Smooth muscle cell (in vitro differentiated cells): ENCODE measurements at regions not wholly inside any gene's neighbourhood (a gene's known extent, or its start where the extent isn't known, plus 50 kb on each side); places are given as distances from the start of the nearest gene placed in this dataset.

ENCODE experiments used
- DNase-seq: peaks from one replicate; lab custom pipeline; 2025; ENCODE audit not compliant: unreplicated experiment; lab: John Stamatoyannopoulos, UW
- H2AFZ ChIP-seq: fragments of 200-600 bp; sonication (generic); 2 replicates; pipeline ENCODE4 v1.6.0; 2016; ENCODE audit warnings: antibody characterized with exemption, low read depth, mild to moderate bottlenecking
- H3F3A ChIP-seq: fragments of 200-600 bp; sonication (generic); 2 replicates; pipeline ENCODE4 v1.6.0; 2017; ENCODE audit warnings: antibody characterized with exemption, low read depth
- H3K27ac ChIP-seq: fragments of 200-600 bp; sonication (generic); 2 replicates; pipeline ENCODE4 v1.5.1; 2016; ENCODE audit warnings: low read depth, mild to moderate bottlenecking
- H3K27me3 ChIP-seq: fragments of 200-600 bp; sonication (generic); 2 replicates; pipeline ENCODE4 v1.6.1; 2016; ENCODE audit warnings: low read depth, mild to moderate bottlenecking
- H3K36me3 ChIP-seq: fragments of 200-600 bp; sonication (generic); 2 replicates; pipeline ENCODE4 v1.5.1; 2016; ENCODE audit warnings: low read depth
- H3K4me1 ChIP-seq: fragments of 200-600 bp; sonication (generic); 2 replicates; pipeline ENCODE4 v1.5.1; 2016; ENCODE audit warnings: low read depth
- H3K4me2 ChIP-seq: fragments of 200-600 bp; sonication (generic); 2 replicates; pipeline ENCODE4 v1.6.0; 2016; ENCODE audit warnings: mild to moderate bottlenecking
- H3K4me3 ChIP-seq: fragments of 200-600 bp; sonication (generic); 2 replicates; pipeline ENCODE4 v1.5.1; 2016; ENCODE audit warnings: mild to moderate bottlenecking
- H3K79me2 ChIP-seq: fragments of 200-600 bp; sonication (generic); 2 replicates; pipeline ENCODE4 v1.6.0; 2016; ENCODE audit warnings: low read depth, mild to moderate bottlenecking
- H3K9ac ChIP-seq: fragments of 200-600 bp; sonication (generic); 2 replicates; pipeline ENCODE4 v1.6.0; 2016; ENCODE audit warnings: low read depth
- H3K9me3 ChIP-seq: fragments of 200-600 bp; sonication (generic); replicated peaks from 2 replicates; pipeline ENCODE4 v1.5.1; 2016; ENCODE audit warnings: low read depth
- H4K20me1 ChIP-seq: fragments of 200-600 bp; sonication (generic); 2 replicates; pipeline ENCODE4 v1.6.0; 2016; ENCODE audit warnings: low read depth
- CTCF ChIP-seq: fragments of 200-600 bp; sonication (generic); IDR thresholded peaks from 2 replicates; pipeline ENCODE4 v1.5.1; 2017; ENCODE audit warnings: borderline replicate concordance, mild to moderate bottlenecking, antibody characterized with exemption; ENCODE audit not compliant: insufficient read depth, poor library complexity, severe bottlenecking
- WGBS: methylation state at CpG from one replicate; pipeline ENCODE4 v1.1.7; 2016; ENCODE audit warnings: low lambda C conversion rate; 5-methylcytosine and 5-hydroxymethylcytosine counted together

DNA sequence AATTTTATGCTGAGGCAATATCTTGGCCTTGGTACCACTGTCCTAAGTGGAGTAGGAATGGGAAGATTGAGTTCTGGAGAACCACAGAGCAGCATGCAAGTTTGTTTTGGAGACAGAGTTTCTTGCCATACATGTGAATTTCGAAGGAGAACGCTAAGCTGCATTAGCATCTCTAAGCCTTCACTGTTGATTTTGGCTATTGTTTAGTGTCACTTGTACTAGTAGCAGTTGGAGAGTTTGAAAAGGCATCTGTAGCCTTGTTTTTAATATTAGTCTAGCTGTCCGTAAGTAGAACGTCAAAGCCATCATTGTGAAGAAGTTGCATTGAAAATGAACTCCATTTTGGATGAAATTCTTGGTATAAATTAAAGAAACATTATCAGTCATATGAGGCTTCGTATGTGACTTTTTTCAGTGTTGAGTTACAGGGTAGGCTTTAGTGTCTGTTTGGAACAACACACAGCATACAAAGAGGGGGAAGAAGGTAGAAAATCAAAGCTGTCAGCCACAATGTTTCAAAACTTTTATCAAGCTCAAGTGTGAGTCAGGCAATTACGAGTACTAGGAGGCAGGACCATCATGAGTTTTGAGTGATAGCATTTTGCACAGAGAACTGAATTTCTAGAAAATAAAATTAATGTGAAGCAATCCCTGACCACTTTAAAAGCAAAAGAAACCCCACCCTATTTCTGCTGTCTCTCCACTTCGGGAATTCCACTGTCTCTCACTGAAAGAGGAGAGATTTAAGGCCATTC, 70.2 kb upstream of the NAV3 start:
- Histone ChIP-seq H3K36me3 (no peaks in the 10 kb centered on the region), H4K20me1 (no peaks in the 10 kb centered on the region), H3K9ac (no peak overlapping the region), H3F3A (no peaks in the 10 kb centered on the region), H3K4me1 (peaks cover 6% of the 10 kb centered on the region), H3K9me3 (no peaks in the 10 kb centered on the region), H3K4me3 (no peak overlapping the region), H3K79me2 (no peaks in the 10 kb centered on the region), H3K27ac (no peak overlapping the region), H3K27me3 (no peaks in the 10 kb centered on the region), H3K4me2 (no peak overlapping the region), H2AFZ (no peak overlapping the region)
- WGBS = 73% methylated on average over 7 of the region's 7 CpGs
- TF ChIP-seq CTCF = no peak
- no peak for DNase-seq

DNA sequence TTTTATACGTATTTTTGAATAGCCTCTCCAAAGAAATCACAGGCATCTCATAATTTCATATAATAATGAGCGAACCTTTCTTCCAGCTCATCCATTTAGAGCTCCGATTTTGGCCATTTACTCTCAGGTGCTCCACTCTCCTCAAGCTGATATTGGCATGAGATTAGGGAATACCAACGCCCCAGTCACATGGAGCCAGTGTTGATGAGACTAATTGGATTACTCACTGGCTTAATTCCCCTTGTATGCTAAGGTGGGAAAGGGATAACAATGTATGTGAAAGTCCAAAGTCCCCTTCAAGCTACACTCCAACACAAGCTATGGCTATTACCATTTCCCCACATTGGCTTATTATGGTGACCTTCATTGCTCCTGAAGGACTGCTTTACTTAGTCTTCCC, 76.6 kb upstream of the NAV3 start:
- Histone ChIP-seq H4K20me1 (no peaks in the 10 kb centered on the region), H3K4me1 (peaks cover 9% of the 10 kb centered on the region), H2AFZ (no peak overlapping the region), H3K27me3 (no peaks in the 10 kb centered on the region), H3K27ac (no peak overlapping the region), H3F3A (no peaks in the 10 kb centered on the region), H3K9me3 (no peaks in the 10 kb centered on the region), H3K4me2 (no peak overlapping the region), H3K9ac (no peak overlapping the region), H3K79me2 (no peaks in the 10 kb centered on the region), H3K4me3 (no peak overlapping the region), H3K36me3 (no peaks in the 10 kb centered on the region)
- no peak for DNase-seq
- WGBS = 96% methylated on average over 4 of the region's 4 CpGs
- TF ChIP-seq CTCF = no peak

- Histone ChIP-seq H3K4me2 (no peak overlapping the region), H3K4me3 (no peak overlapping the region), H4K20me1 (no peaks in the 10 kb centered on the region), H3K27me3 (no peaks in the 10 kb centered on the region), H3F3A (no peaks in the 10 kb centered on the region), H3K9ac (no peak overlapping the region), H3K79me2 (no peaks in the 10 kb centered on the region), H3K27ac (no peak overlapping the region), H3K4me1 (peaks cover 9% of the 10 kb centered on the region), H3K36me3 (no peaks in the 10 kb centered on the region), H2AFZ (no peak overlapping the region), H3K9me3 (no peaks in the 10 kb centered on the region)
- WGBS = 64% methylated on average over 2 of the region's 2 CpGs
- DNase-seq = no peak
- no peak for TF ChIP-seq CTCF
Observed at GRCh38 chr12:77751939-77752338, 78.8 kb upstream of the NAV3 start.

DNA sequence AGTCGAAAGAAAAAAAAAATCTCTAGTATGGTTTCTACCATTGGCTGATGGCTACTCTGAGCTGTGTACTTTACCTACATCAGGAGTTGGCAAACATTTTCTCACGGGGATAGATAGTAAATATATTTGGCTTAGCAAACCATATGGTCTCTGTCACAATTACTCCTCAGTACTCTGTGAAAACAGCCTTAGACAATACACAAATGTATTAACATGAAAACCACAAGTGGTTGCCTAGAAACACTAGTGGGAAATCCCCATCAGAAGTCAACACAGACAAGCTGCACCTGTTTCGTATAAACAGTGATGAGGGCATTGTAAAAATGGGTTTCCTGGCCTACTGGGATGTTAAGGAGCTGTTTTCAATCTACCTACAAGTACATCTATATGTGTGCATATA, 84.6 kb upstream of the NAV3 start:
- Histone ChIP-seq H3K27ac (no peak overlapping the region), H3K27me3 (no peaks in the 10 kb centered on the region), H3K4me3 (no peak overlapping the region), H3K4me2 (no peak overlapping the region), H3K4me1 (peaks cover 3% of the 10 kb centered on the region), H3F3A (no peaks in the 10 kb centered on the region), H2AFZ (no peak overlapping the region), H4K20me1 (no peaks in the 10 kb centered on the region), H3K36me3 (no peaks in the 10 kb centered on the region), H3K9ac (no peak overlapping the region), H3K79me2 (no peaks in the 10 kb centered on the region), H3K9me3 (no peaks in the 10 kb centered on the region)
- DNase-seq = no peak
- 88% methylated on average over 3 of the region's 3 CpGs for WGBS
- TF ChIP-seq CTCF = no peak
